Activated CD8-positive, alpha-beta memory T cell treated with anti-CD3 and anti-CD28 coated beads for 36 hours (primary cell): ENCODE measurements at regions not wholly inside any gene's neighbourhood (a gene's known extent, or its start where the extent isn't known, plus 50 kb on each side); places are given as distances from the start of the nearest gene placed in this dataset.
"Not testable (repeated sequence)": the region's sequence is repeated elsewhere in the genome, so short reads cannot be mapped to it uniquely, and the experiment has no call there.

Experiments used
- CTCF ChIA-PET: fragments of 350-600 bp; sonication (Branson Sonifier 250); formaldehyde crosslinking; loops from one replicate; lab custom pipeline; 2021; ENCODE audit warnings: antibody characterized with exemption; lab: Charles Lee
- POLR2A ChIA-PET: fragments of 350-600 bp; sonication (Branson Sonifier 250); formaldehyde crosslinking; loops from one replicate; lab custom pipeline; 2021; ENCODE audit warnings: antibody characterized with exemption; lab: Charles Lee

DNA sequence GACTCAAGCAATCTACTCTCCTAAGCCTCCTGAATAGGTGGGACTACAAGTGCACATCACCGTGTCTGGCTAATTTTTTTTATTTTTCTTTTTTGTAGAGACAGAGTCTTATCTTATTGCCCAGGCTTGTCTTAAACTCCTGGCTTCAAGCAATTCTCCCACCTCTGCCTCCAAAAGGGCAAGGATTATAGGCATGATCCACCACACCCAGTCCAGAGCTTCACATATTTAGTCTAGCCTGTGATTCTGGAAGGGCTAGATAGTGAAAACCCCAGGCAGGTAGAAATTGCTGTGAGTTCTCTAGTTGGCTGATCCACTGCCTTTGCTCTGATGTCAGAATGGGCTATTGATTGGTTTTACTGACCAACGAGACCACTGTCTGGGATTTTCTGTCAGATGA lies 854.6 kb upstream of the MIR17HG start:
- ChIA-PET CTCF (no interaction called here), POLR2A (no interaction called here)

DNA sequence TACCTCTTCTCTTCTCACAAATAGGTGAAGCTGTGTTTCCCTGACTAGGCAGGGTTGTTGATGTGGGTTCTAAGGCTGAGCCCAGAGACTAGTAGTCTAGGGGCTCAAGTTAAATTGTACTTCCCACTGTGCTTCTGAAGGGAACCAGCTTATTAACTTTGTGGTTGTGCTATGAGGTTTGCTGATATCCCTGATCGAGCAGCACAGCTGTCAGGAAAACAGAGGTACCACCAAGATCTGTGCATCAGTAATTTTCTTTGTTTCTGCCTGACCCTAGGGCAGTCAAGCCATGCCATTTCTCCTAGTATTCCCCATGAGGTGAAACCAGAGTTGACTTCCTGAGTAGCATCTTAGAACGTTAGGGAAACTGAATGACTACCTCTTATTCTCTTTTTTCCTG lies 853.8 kb upstream of the MIR17HG start:
- ChIA-PET CTCF (no interaction called here), POLR2A (no interaction called here)

DNA sequence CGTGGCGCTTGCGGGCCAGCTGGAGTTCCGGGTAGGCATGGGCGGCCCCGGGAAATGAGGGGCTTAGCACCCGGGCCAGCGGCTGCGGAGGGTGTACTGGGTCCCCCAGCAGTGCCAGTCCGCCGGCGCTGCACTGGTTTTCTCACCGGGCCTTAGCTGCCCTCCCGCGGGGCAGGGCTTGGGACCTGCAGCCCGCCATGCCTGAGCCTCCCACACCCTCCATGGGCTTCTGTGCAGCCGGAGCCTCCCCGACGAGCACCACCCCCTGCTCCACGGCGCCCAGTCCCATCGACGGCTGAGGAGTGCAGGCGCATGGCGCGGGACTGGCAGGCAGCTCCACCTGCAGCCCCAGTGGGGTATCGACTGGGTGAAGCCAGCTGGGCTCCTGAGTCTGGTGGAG lies 852.6 kb upstream of the MIR17HG start:
- CTCF ChIA-PET, POLR2A ChIA-PET: not testable (repeated sequence)

DNA sequence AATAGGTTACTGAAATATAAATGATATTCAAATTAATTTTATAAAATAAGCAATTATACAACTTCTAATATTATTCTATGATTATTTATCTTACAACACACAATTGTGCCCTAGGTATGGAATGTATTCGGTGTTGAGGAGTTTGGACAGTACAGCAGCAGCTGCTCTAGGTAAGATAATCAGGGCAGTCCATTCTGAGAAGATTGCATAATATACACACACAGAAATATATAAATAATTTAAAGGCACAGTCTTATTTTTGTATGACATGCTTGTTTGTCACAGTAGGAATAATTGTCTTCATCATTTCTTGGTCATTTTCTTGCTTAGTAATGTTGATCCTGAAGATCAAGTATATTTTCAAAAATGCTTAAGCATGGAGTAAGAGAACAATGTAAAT lies 849.4 kb upstream of the MIR17HG start:
- CTCF ChIA-PET, result no interaction called here
- POLR2A ChIA-PET, result no interaction called here

DNA sequence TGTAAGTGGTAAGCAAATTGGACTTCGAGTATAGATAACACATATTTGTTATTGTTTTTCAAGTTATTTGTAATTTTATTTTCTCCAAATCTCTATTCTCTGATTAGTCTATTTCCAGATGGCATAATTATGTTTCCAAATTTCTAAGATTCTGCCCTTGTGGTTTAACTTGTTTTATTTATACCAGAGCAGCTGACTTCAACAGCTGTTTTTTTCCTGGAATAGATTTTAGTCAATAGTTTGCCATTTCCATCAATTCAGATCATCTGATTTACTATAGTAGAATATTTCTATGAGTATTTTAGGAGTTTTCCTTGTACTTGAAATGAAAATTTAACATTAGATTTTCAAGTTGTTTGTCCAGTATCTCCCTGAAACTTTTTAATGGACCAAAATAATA lies 848.7 kb upstream of the MIR17HG start:
- POLR2A ChIA-PET, result no interaction called here
- CTCF ChIA-PET, result no interaction called here

DNA sequence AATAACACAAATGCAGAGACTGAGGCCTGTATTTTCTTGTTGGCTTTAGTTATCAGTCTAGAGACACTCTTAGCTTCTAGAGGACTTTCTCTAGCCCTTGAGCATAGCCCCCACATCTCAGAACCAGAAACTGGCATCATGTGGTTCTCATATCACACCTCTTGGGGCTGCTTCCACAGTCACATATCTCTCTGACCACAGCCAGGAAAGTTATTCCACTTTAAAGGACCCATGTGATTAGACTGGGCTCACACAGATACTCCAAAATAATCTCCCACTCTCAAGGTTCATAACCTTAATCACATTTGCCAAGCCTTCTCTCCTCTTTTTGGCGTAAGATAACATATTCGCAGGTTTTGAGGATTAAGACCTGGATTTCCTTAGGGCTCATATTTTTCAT lies 846.9 kb upstream of the MIR17HG start:
- ChIA-PET POLR2A (no interaction called here), CTCF (no interaction called here)

DNA sequence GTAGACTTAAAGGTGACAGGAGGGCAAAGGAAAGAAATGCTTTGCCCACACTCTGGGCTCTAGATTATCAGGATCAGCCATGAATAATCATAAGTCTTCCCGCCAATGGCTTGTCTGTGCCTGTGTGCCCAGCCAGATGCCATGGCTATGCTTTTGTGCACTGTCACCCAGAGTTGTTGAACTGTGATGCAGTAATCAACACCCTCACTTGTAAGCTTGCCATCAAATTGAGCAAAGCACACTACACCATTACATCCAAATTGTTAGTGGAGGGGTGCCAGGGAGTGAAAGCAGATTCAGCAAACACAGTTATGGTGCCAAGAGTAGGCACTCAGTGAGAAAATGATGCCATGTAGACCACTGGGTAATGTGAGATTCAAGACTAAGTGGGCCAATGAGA lies 845.3 kb upstream of the MIR17HG start:
- ChIA-PET CTCF (no interaction called here), POLR2A (no interaction called here)

DNA sequence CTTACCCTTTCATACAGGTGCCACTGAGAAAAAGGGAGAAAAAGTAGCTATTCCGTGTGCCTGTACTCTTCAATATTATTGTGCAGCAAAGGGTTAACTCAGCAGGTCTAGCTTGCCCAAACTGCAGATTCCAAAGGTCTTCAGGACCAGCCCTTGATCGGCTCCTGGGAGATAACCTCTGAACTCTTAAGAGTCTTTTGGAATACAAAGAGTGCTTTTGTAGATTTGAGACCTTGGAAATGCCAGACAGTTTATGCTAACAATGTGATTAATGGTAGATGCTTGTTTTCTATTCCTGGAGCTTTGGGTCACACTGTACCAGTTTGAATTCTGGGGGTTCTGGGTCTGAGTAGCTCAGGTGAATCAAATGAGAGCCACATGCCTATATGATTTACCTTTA lies 844.7 kb upstream of the MIR17HG start:
- POLR2A ChIA-PET, result no interaction called here
- CTCF ChIA-PET, result no interaction called here

DNA sequence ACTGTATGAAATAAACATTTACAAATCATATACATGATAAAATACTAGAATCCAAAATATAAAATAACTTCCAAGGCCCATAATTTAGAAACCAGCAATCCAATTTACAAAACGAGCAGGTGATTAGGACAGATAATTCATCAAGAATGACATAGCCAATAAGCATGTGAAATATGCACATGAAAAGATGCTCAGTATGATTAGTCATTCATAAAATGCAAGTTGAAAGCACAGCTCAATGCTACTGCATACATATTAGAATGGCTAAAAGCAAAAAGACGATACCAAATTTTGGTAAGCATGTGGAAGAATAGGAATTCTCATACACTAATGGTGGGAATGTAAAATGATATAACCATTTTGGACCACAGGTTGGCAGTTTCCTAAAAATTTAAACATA lies 837.2 kb upstream of the MIR17HG start:
- ChIA-PET CTCF (no interaction called here), POLR2A (no interaction called here)

DNA sequence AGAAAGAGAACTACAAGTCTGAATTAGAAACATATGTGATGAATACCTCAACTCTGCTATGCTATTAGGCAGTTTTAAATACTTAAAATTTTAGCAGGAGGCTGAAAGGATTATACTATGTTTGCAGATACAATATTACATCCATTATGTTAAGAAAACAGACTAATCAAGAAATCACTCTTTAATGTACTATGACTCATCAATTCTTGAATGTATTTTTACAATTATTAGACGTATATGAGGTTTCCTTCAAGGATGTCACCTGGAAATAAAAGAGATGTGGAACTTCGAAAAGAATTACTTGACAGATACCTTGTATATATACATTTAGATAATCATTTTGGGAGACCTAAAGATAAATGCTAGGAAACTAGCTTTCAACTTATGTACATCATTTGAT lies 835.6 kb upstream of the MIR17HG start:
- ChIA-PET CTCF (no interaction called here), POLR2A (no interaction called here)

DNA sequence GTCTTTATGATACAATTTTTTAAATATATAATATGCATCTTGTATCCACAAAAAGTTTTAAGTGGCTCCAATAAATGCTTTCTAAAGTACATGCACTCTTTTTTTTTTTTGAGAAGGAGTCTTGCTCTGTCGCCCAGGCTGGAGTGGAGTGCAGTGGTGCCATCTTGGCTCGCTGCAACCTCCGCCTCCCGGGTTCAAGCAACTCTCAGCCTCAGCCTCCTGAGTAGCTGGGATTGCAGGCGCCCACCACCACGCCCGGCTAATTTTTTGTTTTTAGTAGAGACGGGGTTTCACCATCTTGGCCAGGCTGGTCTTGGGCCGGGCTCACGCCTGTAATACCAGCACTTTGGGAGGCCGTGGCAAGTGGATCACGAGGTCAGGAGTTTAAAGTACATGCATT lies 832.8 kb upstream of the MIR17HG start:
- CTCF ChIA-PET, result not testable (repeated sequence)

DNA sequence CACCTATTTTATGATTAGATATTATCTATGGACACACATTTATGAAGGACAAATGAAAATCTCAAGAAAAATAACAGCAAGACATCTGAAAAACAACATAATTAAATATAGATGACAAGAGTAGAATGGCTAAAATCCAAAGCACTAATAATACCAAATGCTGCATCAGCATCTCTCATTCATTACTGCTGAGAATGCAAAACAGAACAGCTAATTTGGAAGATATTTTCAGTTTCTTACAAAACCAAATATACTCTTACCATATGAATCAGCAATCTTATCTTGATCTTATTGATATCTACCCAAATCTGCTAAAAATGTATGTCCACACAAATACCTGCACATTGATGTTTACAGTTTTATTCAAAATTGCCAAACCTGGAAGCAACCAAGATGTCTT lies 829.1 kb upstream of the MIR17HG start:
- ChIA-PET POLR2A (no interaction called here), CTCF (no interaction called here)

More for the DNA sequence above, 832.8 kb upstream of the MIR17HG start:
- POLR2A ChIA-PET, result not testable (repeated sequence)

DNA sequence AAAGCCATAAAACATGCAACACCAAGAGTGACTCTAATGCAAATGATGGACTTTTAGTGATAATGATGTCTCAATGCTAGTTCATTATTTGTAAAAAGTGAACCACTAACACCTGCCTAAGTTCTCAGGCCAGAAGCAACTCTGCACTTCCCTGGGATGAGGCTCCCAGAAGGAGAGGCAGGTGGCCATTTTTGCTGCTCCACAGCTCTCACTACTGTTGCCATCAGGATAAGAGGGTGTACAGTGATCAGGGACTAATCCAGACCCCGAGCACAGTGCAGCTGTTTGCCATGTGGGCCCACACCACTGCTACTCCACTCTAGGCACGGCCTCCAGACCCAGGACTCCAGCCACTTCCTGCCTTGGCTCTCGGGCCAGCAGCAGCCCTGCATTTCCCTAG lies 828.3 kb upstream of the MIR17HG start:
- ChIA-PET POLR2A (no interaction called here), CTCF (no interaction called here)

DNA sequence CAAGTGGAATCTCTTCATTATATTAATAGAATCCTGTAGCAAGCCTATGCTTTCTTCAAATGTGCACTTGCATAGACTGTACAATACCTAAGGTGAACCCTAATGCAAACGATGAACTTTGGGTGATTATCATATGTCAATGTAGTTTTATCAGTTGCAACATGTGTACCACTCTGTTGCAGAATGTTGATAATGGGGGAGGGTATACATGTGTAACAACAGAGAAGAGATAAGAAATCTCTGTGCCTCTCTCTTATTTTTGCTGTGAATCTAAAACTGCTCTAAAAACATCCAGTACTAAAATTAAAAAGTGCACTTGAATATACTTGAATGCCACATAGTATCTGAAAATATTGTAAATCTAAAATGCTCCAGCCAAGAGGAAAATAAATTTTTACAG lies 820.8 kb upstream of the MIR17HG start:
- ChIA-PET POLR2A (no interaction called here), CTCF (no interaction called here)

DNA sequence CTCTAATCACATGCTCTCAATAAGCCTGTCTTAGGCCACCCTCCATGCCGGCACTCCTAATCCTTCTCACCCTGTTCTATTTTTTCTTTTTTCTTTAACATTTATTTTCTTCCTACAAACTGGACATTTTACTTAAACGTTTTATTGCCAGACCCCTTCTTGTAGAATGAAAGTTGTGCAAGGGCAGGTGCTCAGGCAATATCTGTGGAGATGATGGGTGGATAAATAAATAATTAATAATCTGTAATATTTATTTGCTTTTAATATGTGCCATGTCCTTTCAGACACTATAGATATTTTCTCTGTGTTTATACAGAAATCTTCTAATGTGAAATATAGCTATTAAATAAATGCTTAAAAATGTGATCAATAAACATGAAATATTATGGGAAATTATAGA lies 815.7 kb upstream of the MIR17HG start:
- POLR2A ChIA-PET, result no interaction called here
- CTCF ChIA-PET, result no interaction called here

DNA sequence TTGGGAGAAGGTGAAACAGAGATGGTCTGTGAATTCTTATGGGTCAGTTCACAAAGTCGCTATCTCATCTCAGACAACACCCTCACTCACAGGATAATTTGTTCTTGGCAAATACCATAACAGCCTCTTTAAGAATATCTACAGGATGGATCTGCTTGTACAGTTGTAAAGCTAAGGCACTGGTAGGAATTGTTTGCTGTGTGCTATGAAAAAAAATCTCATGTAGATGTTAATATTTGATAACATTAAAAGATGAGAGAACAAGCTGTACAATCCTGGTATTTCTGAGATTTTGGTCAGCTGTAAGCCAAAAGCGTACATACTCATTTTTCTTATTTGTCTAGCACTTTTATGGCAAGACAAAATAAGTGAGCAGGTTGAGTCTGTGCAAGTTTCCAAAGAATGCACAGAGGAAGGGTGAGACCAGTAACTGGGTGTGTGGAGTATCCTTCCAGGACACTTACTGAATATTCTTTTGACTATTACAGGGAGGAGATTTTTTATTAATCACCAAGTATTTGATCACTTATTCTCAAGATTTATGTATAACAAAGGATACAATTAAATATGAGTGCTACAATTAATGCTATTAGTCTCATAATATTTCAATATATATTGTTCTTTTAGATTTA lies 814.5 kb upstream of the MIR17HG start:
- ChIA-PET CTCF (no interaction called here), POLR2A (no interaction called here)

DNA sequence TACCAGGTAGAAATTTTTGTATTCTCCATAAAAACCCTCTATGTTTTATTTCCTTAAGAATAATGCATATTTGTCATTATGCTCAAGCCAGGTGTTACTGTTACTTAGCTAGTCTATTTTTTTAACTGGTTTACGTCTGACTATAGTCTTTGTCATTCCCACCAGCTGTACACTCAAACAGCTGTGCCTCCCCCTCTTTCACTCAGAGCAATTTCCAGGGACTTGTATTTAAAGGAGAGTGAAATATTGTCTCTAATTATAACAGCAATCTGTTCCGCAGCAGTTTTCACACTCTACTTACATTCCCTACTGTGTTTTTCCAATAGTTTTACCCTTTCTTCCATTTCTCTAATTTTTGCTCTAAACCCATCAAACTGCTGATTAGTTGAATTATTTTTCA lies 813.6 kb upstream of the MIR17HG start:
- CTCF ChIA-PET, result no interaction called here
- POLR2A ChIA-PET, result no interaction called here

DNA sequence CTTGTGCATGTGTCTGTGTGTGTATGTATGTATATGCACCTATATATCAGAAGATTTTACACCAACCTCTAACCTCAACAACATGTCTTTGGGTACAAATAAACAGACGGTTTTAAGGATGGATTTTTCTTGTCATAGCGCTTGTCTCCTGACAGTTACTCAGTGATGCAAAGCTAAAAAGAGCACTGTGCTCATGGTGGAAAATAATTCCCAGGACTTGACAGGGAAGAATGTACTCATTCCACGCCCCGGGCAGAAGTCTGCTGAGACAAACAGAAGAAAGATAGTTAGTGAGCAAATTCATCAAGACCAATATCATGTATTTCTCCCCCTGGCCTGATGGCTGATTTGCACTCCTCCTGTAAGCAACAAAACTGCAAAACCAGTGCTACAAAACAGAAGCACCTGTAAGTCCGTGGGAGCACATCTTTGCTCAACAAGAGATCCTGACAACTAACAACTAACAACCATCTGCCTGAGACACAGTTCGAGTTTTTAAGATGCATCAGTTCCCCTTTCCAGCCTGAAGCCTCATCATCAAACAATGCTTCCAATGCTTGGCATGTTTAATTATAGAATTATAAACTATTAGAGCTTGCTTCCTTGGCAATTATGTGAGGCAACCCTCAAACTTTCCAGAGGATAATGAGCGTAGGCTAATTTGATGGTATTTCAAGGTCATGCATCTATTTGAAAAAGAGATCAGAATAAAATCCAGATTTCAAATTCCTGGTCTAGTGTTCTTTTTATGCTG lies 812.7 kb upstream of the MIR17HG start:
- CTCF ChIA-PET, result no interaction called here

DNA sequence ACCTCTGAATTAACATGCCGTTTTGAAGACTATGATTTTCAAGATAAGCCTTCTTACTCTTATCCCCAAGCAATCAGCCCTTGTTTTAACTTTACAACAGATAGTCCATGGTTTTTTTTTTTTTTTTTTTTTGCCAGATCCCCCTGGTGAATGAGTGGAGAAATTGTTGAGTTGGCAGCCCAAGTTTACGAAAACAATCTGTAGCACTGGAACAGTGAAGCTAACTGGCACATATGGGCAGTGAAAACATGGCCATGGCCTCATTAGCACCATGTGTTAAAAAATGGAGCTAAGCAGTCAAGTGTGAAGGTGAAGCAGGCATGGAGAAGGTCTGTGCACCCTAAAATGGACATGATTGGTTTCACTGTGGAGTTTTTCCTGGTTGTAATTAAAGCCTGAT lies 812.1 kb upstream of the MIR17HG start:
- ChIA-PET CTCF (no interaction called here), POLR2A (interaction anchor here (0.7 kb wide), 1 partner anchor 135 kb away, joined by 6 read pairs; no protein-coding TSS in a partner anchor)

More for the DNA sequence above, 812.7 kb upstream of the MIR17HG start:
- POLR2A ChIA-PET, result no interaction called here

DNA sequence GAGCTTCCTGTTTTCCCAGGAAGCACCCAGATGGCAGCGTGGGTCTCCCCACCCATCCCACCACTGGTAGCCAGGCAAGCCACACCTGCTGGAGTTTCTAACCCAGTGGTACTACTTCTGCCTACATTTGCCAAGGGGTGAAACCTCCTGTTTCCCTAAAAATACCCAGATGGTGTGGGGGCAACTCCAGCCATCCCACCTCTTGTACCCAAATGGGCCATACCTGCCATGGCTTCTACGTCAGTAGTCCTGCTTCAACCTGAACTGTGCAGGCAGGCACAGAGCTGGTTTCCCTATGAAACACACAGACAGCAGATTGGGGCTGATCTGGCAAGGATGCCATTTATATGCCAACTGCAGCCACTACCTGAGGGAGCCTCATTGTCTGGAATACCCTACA lies 809.4 kb upstream of the MIR17HG start:
- POLR2A ChIA-PET, result no interaction called here
- CTCF ChIA-PET, result no interaction called here

DNA sequence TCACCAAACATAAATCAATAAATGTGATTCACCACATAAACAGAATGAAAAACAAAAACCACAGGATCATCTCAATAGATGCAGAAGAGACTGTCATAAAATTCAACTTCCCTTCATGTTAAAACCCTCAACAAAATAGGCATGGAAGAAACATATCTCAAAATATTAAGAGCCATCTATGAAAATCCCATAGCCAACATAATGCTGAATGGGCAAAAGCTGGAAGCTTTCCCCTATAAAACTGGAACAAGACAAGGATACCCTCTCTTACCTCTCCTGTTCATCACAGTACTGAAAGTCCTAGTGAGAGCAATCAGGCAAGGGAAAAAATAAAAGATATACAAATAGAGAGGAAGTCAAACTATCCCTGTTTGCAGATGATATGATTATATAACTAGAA lies 806.1 kb upstream of the MIR17HG start:
- ChIA-PET POLR2A (no interaction called here), CTCF (no interaction called here)
